ENCODE measurements at regions not wholly inside any gene's neighbourhood (a gene's known extent, or its start where the extent isn't known, plus 50 kb on each side); places are given as distances from the start of the nearest gene placed in this dataset.
"Not testable (repeated sequence)": the region's sequence is repeated elsewhere in the genome, so short reads cannot be mapped to it uniquely, and the experiment has no call there.

DNA sequence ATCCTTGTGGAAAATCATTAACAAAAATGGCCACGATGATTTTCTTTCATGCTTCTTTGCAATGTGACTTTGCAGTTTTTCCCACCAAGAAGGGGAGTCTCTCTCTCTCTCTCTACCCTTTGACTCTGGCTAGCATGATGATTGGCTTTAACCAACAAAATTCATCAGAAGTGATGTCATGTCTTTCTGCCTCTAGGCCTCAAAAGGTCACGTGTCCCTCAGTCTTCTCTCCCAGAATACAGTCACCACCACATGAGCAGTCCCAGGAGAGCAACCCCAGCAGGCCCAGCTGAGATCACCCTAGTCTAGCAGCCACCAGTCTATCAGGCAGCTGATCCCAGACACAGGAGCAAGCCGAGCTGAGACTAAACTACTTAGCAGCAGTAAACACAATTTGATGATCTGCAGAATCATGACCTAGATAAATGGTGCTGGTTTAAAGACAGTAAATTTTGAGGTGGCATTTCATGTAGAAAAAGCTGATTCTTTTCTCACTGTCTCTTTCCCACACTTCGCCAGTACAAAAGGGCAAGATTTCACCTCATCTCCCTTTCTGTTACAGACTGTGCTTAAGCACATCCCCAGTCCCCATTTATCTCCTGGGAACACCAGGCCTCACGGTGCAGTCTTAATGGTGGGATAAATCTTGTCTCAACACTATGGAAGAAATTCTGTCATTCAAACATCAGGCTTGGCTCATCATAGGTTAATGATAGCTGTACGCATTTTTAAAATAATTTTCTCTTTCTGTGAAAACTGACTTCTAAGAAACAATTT, 132.7 kb downstream of the SCG2 start:
- DNase-seq = no peak

- DNase-seq = no peak
These were observed 131.6 kb downstream of the SCG2 start for GRCh38 chr2:223470602-223471001.

GRCh38 chr2:223472771-223473170, 129.4 kb downstream of the SCG2 start:
- no peak for DNase-seq

DNA sequence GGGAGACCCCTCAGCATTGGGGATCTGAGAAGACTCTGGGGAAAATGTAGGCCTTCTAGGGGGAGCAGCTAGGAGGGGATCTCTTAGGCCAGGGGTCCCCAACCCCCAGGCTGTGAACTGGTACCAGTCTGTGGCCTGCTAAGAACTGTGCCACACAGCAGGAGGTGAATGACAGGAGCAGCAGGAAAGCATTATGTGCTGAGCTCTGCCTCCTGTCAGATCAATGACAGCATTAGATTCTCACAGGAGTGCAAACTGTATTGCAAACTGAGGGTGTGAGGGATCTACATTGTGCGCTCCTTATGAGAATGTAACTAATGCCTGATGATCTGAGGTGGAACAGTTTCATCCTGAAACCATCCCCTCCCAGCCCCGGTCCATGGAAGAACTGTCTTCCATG, 127.3 kb downstream of the SCG2 start:
- no peak for DNase-seq

DNA sequence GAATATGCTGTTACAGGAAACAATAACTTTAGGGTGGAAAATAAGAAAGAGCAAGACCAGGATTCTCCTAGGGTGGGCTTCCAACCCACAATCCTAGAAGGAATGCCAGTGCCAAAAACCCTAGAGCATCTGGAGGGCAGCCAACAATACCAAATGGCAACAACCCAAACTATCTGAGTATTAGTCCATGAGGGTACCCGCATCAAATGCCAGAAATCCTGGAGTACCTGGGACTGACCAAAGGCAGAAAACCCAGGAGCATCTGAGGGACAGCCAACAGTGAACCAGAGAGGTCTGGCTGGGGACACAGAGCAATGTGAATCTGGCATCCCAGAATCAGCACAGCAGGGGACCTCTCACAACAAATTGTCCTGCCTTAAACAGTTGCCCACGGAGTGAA, 126.3 kb downstream of the SCG2 start:
- no peak for DNase-seq

DNA sequence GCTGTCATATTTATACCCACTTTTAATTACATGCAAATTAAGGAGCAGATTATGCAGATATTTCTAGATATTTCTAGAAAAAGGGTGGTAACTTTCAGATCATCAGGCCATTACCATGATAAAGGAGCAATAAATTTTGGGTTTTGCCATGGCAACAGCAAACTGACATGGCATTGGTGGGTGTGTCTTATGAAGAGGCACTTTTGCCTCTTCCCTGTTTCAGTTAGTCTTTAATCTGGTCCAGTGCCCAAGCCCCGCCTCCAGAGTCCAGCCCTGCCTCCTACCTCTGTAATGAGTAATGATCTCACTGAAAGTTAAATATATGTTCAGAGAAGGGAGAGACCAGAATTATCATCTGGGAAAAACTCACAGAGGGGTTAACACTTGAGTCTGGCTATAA, 124.8 kb downstream of the SCG2 start:
- DNase-seq = no peak

- DNase-seq = no peak
These were observed 120.7 kb downstream of the SCG2 start for GRCh38 chr2:223481486-223481885.

DNA sequence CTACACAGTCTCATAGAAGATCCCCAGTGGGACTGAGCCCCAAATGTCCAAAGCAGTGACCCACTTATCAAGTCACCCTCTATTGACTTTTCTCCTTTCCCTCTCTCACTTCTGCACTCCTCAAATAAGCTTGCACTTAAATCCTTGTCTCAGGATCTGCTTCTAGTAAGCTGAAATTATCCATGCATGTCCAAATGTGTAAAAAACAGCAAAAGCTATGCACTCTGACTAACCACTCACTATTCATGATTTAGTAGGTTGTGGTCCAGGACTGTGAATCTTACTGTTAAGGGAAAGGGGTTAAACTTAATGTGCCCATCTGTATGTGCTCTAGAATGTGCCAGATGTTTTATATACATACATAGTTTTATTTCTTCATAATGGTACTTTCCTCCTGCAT, 115.4 kb downstream of the SCG2 start:
- DNase-seq = no peak

DNA sequence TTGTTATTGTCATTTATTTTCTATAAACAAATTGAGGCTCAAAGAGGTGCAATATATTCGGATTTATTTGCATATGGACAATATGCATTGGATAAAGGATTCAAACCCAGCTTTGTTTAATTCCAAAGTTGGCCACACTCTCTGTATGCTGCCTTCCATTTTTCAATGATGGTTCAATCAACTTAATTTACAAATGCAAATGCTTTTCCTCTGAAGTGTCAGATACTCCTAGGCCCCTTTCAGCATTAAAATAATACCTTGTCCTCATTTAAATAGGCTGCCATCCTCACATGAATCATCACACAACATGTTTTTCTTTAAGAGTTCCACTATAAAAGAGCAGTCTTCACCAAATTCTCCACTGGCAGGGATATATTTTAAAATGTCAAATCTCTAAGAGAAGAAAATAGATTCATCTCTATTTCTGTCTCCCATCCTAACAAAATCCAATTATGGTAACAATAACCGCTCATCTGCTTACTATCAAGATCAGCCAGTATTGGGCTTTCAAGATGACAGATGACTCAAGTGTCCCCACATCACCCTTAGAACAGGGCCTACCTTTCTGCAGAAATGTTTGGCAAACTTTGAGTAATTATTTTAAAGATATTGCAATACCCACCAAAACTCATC, 114.8 kb downstream of the SCG2 start:
- DNase-seq = no peak

DNA sequence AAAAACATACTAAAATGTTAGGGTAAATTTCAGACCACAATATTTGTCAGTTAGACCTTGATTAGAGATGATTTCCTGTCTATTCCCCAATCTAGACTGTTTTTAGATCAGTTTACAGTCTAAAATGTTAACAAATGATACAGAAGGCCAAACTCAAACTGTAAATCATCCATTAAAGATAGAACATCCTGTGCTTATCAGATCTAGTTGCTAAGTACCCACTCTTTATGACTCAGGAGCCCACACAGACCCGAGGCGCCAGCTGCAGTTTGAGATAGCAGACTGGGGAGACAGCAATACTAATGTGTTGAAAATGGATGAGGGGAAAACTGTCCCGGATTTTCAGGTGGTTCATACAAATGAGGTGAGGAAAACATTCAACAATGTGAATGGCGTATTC, 113.3 kb downstream of the SCG2 start:
- DNase-seq = no peak

DNA sequence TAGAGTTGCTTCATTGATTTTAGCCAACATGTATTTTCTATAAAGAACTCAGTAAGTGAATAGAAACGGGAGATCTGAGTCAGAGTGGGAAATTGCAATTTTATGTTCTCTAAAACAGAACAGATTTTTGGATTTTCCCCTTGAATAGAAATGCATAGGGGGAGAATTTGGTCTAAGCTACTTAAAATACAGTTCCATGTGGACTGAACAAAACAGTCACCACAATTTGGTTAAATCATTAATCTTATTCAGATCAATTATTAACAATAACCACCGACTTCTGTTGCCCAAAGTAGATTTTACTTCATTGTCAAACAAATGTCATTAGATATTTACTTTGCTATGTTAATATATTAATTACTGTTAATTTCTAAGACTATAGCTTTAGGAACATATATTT, 107.7 kb downstream of the SCG2 start:
- no peak for DNase-seq

DNA sequence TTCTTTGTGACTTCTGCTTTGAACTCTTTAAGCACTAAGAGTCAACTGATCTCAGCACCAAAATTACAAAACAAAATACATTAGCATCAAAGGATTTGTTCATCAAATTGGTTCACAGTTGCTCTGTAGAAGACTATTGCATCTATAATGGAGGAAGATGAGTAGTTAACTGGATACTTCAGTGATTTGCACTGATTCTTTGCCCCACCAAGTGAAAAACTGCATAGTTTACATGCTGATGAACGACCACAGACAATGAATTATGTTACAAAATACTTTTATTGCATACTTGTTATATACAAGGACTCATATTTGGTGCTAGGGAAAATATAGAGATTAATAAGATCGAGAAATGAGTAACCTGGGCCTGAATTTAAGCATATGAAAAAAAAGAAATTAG, 107.2 kb downstream of the SCG2 start:
- no peak for DNase-seq

- not testable (repeated sequence) for DNase-seq
These were observed 105.3 kb downstream of the SCG2 start for GRCh38 chr2:223496853-223497252.

DNA sequence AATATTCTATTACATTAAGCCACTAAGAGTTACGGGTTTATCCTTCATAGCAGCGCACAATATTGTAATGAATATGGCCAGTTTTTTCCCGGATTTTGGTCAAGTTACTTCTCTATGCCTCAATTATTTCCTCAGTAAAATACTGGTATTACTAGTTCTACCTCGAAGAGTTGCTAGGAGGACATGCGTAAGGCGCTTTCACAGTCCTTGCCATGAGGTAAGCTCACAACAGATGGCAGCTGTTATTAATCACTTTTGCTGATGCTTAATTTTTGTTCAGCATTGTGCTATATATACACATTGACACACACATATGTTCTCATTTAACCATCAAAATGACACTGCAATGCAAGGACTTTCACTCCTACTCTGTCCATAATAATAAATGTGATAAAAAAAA, 101.5 kb downstream of the SCG2 start:
- DNase-seq = no peak

GRCh38 chr2:223501641-223502040, 100.5 kb downstream of the SCG2 start:
- DNase-seq = no peak

GRCh38 chr2:223503746-223504145, 98.4 kb downstream of the SCG2 start:
- no peak for DNase-seq

DNA sequence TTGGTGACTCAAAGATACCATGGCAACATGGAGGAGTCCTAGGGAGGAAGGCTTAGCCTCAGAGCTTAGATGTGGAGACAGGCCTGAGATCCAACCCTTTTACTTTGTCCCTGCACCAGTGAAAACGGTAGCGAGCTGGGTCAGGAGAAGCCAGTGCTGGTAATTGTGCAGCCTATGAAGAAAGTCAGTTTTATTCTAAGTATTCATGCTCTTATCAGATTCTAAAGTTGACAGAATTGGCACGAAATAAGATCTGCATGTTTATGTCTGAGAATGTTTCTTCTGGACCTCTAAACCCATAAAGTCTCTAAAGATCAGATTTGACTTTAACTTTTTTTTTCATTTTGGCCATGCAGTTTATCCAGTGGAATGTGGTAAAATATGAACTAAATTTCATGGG, 93.8 kb downstream of the SCG2 start:
- no peak for DNase-seq

- DNase-seq = no peak
These were observed 91.4 kb downstream of the SCG2 start for GRCh38 chr2:223510713-223511112.

DNA sequence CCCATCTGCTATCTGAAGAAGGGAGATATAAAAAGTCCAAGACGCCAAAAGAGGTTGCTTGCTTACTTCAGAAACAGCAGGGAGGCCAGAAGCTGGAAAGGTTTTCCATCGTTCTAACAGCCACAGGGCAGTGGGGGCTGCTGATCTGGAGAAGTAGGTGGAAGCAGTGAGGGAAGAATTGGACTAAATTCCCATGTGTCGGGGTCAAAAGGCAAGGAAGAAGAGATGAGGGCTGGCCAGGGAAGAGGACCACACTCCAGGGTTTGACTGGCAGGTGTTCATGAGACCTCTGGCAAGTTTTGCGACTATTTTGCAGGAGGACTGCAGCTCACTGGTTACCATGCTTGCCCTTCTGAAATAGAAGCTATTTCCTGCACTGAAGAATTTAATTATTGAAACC, 91.0 kb downstream of the SCG2 start:
- no peak for DNase-seq

GRCh38 chr2:223513771-223514455, 88.2 kb downstream of the SCG2 start:
- no peak for DNase-seq

- DNase-seq = no peak
These were observed 82.7 kb downstream of the SCG2 start for GRCh38 chr2:223519471-223519870.

DNA sequence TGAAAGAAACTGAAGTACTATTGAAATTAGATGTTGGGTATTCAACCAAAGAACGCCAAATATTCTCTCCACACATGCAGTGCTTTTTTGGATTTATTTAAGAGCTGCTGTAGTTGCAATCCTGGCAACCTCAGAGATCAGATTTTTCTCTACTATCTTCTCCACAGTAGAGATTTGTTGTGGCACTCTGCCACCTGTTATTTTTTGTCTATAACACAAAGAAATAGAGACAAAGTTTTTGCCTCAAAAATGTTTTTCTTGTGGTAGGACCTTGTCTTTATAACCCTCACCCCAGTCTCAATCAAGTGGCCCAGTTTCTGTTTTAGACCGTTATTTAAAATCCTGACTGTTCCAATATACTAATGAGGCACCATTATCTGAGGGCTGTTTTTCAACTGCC, 79.4 kb downstream of the SCG2 start:
- DNase-seq = no peak

DNA sequence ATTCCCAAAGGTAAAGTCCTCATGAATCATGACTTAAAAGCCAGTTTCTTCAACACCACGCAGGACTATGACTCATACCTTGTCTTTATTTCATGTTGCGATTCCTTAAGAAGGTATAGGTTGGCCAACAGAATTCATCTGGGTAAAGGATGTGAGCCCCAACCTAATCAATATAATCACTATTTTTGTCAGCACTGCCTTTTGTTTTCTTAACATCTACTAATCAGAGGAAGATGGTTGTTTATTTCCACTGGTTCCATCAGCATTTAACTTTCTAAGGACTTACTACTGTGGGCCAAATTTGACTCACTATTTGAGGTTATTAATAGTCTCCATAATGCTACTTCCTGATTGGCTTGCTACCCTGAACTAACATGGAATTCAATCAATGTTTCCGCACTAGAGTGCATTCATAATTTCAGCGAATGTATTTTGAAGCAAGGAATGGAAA, 78.6 kb downstream of the SCG2 start:
- DNase-seq = no peak

All from renal pelvis (tissue), 1 donor.